Smooth muscle cell of the brain vasculature (primary cell): ENCODE measurements at regions not wholly inside any gene's neighbourhood (a gene's known extent, or its start where the extent isn't known, plus 50 kb on each side); places are given as distances from the start of the nearest gene placed in this dataset.

ENCODE experiments used
- DNase-seq: peaks from one replicate; pipeline ENCODE4 v3.0.0-alpha.2; 2012; ENCODE audit warnings: low read depth, low spot score

- no peak for DNase-seq
Observed at GRCh38 chr1:57872913-57873312, 449.1 kb upstream of the DAB1 start.

GRCh38 chr1:57868908-57869307, 445.0 kb upstream of the DAB1 start:
- no peak for DNase-seq

DNA sequence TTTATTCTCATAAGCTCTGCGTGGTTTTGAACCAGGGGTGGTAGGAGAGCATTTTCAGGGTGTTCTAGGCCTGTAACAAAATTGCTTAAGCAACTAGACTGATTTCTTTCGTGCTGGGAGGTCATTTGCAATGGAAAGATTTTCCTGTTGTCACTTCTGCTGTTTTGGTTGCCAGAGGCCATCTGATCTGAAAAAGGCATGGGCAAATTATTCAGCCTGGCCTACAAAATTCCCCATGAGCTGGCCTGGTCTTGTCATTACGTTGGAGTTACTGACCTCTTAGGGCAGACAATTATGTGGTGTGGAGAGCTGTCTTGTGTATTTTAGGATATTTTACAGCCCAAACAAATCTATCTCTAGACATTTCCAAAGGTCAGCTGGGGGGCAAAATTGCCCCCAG, 444.4 kb upstream of the DAB1 start:
- no peak for DNase-seq

DNA sequence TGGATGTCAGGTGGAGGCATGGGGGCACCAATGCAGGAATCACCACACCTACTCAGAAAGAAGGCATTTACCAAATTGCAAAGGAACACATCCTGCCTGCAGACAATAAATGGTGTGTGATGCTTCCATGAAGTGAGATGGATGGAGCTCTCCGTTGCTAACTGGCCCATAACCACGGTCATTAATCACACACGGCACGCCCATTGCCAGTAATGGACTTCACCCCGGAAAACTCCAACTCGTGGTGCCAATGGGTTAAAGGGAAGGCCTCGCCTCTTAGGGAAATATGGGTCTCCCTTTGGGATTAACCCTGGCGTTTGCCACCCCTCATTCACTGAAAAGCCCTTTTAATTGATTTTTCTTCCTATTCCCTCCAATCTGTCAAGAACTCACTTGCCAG, 443.1 kb upstream of the DAB1 start:
- no peak for DNase-seq

- no peak for DNase-seq
Observed at GRCh38 chr1:57860931-57861565, 437.2 kb upstream of the DAB1 start.

DNA sequence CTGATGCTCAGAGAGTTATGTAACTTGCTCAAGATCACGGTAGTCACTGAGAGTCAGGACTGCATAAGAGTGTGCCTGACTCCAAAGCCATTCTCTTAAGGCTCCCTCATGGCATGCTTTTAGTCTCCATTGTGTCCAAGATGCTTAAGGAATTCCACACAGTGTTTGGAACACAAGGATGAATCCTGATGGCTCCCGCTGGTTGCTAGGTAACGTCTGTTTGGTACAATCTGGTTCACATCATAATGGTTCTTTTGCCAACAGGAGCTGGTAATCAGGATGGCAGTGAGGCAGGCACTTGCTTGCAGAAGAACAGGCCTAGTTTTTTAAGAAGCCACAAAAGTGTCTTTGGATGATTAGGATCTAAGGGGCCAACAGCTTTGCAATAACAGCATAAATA, 436.5 kb upstream of the DAB1 start:
- DNase-seq = no peak

DNA sequence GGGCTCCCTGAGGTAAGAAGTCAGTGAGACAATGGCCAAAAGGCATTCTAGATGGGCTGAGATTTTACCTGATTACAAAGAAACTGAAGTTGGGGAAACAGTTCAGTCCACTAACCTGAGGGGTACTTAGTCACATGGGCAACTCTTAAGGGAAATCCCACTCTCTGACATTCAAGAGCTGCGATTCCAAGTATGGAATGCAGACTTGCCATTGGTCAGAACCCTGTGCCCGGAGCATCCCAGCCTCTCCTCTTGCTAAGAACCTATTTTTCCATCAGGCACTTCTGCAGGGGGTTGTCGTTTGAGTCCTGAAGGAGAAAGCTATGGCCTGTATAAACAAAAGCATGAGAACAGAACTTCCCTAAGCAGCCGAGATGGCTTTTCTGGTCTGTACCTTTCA, 434.9 kb upstream of the DAB1 start:
- no peak for DNase-seq

DNA sequence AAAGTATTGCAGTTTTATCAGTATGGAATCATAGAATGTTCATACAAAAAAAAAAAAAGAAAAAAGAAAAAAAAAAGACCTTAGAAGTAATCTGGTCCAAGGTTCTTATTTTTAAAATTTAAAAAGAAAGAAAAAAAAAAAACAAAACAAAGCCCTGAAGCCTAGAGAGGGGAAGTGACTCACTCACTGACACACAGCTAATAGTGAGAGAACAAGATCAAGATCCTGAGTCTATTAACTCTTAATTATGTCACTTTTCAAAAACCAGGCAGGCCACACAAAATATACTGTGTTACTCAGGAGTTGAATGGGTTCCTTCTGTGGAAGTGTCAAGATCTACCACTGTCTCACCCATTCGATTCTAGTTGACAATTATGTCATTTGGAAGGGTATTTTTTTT, 433.9 kb upstream of the DAB1 start:
- no peak for DNase-seq

- DNase-seq = no peak
Observed at GRCh38 chr1:57854436-57854835, 430.6 kb upstream of the DAB1 start.

- no peak for DNase-seq
Observed at GRCh38 chr1:57850176-57850940, 426.5 kb upstream of the DAB1 start.

DNA sequence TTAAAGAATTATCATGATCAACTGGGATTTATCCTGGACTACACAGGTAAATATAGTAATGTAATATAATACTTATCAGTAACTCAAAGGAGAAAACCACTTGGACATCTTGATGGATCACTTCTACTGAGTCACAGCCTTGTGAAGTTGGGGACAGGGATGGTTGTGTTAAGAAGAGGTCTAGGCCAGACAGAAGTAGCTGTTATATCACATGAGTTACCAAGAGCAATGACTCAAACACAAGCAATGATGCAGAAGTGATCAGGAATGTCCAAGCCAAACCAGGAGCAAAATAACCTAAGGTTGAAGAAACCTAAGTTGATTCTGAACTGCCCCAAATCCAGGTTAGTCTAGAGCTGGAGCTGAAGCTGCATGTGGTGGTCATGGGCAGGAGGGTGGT, 424.5 kb upstream of the DAB1 start:
- no peak for DNase-seq

- no peak for DNase-seq
Observed at GRCh38 chr1:57845041-57845440, 421.2 kb upstream of the DAB1 start.

DNA sequence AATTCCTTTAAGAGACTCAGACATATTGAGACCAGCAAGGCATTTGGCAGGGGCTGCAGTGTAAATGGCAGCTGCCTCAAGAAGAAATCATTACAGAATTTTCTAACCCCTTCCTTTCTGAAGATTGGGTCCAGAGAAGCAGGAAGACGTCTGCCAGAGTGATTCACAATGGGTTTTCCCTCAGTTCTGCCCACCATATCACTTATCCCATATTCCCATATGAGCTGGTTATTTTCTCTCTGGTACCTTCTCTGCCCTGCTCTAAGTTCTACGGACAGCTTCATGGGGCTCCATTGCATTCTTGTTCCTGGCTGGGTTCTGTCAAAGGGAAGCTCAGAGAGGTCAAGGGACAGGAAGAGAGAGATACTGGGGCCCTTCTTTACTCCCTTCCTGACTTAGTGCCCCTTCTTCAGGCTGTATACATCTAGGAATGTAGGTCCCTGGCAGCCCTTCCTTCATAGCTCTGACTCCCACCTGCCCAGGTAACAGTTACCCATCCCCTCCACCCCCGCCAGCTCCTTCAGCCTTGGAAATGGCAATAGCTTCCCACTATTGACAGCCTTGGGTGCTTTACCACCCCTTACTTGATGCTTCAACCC, 420.6 kb upstream of the DAB1 start:
- no peak for DNase-seq

GRCh38 chr1:57843760-57844159, 419.9 kb upstream of the DAB1 start:
- DNase-seq = no peak

- DNase-seq = no peak
Observed at GRCh38 chr1:57839526-57839925, 415.7 kb upstream of the DAB1 start.

DNA sequence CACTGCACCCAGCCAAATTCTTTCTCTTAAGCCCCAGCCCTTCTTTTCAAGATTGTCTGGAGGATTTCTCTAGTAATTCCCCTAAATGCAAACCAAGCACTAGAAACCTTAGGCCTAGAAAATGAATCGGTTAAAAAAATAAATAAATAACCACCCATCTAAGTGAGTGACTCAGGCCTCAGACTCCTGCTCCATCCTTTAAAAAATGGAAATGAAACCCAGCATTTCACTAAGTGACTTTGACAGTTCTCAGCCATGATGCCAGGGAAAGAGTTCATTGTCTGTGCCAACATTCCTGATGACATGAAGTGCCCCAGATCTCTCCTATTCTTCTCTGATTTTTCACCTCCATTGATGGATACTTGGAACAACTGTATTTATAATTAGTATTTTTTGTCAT, 415.2 kb upstream of the DAB1 start:
- no peak for DNase-seq

DNA sequence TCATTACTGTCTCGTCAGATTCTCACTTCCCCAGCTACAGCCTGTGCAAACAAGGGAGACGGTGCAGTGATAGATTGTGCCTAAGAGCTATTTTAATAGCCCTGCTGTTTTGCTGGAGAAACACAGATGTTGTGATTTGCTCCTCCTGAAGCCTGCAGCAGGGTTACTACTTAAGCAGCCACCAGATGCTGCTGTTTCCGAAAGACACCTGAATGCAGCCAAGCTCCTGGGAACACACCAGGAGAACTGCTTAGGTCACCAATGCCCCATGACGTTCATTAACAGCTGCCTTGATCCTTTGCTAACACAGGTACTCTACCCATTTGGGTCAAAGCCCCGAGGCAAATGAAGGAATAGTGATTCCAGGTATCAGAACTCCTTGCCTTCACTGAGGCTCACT, 411.8 kb upstream of the DAB1 start:
- DNase-seq = no peak

DNA sequence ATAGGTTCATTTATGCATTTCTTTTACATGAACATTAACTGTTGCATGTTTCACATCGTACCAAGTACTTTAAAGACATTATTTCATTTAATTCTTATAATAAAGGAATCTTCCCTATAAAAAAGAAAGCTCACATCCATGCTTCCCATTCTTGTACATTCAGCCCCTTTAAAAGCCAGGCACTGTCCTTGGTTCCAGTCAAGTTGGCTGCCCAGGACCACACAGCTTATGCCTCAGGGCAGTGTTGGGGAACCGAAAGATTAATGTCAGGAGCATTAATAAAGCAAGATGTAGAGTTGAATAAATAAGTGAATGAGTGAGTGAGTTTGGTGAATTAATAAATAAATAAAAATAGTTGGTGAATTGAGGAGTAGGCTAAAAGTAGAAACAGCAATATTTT, 409.4 kb upstream of the DAB1 start:
- no peak for DNase-seq

DNA sequence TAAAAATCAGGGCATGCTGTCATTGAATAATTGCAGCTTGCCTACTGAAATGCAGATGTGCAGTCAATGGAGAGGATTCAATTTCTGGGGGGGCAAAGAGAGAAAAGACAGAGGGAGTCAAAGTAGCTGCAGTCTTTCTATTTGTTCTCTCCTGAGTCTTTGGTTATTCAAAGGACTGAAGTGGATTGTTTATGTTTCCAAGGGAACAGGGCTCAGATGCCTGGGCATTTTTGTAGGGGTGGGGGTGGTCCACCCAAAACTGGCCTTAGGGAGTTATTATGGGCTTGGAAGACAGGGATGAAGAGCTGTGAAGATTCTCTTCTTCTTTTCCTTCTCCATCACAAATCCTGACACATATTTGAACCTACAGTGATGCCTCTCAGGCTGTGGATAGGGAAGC, 408.8 kb upstream of the DAB1 start:
- no peak for DNase-seq

GRCh38 chr1:57831624-57832023, 407.8 kb upstream of the DAB1 start:
- DNase-seq = peak; percentile 21

DNA sequence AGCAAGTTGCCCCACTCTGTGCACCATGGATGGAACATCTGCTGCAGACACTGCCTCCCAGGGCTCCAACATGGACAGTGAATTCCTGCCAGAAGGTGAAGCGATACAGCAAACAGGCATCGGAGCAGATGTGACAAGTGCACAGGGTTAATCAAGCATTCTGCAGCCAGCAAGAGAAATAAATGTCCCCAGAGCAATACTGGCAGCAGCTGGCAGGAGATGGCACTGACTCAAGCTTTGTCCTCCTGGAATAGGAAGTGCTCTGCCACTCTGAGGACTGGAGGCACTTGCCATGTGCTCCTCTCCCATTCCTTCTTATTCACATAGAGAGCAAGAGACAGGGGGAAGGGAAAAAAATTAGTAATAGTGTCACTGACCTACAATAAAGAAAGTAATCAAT, 402.7 kb upstream of the DAB1 start:
- DNase-seq = no peak

DNA sequence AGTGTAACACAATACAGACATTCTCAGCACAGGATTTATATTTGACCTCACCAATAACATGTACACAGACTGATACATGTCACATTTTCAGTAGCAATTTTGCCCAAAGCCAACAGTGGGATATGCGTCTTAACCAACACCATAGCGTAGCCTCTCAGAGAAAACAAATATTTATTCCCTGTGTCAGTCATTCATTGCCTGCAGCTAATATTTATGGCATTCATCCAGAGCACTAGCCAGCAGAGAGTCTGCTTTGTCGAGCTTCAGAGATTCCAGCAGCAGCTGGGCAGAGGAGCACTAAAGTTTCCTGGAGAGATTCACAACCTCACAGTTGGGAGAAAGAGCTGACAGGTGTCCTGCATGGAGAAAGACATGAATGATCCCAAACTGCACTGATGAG, 400.7 kb upstream of the DAB1 start:
- no peak for DNase-seq

DNA sequence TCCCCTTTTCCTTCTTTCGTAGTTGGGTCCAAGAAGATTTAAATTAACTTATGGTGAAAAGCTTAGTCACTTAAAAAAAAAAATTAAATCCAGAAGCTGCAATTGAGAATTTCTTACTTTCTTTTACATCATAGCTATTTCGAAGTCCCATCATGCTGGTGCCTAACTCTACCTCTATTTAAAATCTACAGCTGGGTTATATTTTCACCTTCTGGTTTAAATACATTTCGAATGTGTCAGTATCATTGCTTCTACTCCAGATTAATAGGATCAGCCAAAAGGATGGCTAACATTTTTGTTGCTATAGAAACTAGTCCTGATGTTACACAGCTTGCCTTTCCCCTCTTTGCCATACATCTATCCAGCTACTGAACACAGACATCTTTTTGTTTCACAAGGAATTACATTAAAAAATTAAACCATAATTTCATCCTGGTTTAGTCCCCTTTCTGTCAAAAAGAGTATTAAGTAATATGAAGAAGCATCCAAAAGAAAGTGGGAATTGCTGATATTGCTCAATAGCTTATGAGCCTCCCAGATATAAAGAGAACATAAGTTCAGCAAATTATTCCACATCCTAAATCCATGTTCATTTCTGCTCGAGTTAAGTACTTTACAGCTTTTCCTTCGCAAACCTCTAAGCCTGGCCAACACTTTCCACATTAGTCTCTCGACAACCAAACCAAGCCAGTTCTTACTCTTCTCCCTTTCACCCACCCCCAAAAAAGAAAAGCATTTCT, 396.7 kb upstream of the DAB1 start:
- DNase-seq = no peak
